ENCODE measurements at regions not wholly inside any gene's neighbourhood (a gene's known extent, or its start where the extent isn't known, plus 50 kb on each side); places are given as distances from the start of the nearest gene placed in this dataset.
A peak's percentile ranks its signal among the peaks of the same experiment; 100 is the strongest.

DNA sequence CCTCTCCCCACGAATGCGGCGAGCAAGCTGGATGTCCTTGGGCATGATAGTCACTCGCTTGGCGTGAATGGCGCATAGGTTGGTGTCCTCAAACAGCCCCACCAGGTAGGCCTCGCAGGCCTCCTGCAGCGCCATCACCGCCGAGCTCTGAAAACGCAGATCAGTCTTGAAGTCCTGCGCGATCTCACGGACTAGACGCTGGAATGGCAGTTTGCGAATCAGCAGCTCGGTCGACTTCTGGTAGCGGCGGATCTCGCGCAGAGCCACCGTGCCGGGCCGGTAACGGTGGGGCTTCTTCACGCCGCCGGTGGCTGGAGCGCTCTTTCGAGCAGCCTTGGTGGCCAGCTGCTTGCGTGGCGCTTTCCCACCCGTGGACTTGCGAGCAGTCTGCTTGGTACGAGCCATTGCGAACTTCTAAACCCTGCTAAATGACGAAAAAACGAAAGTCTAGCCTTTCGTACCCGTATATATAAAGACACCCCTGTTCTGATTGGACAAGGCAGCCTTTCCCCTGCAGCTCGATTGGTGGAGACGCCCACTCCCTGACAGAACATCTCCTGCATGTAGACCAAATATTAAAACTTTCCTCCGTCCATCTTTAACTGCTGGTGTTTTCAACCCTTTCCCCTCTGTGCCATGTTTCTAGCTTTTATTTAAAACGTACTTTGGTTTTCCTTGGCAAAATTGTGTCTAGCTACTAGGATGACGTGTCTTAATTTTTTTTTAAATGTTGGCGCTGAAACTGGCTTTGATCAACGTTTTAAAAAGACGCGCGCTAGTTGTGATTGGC is 109.8 kb downstream of the HFE start:
- peak overlapping the region; percentile 76 for H3K4me2 ChIP-seq (ENCODE audit: low read length)
- no peaks in the 10 kb centered on the region for H3K4me1 ChIP-seq (ENCODE audit: control insufficient read depth in 1 of 2, insufficient read depth in 2 of 2, low read length in 2 of 2)
- no peak overlapping the region for H2AK5ac ChIP-seq (ENCODE audit: low read length)
- H3K23ac ChIP-seq (ENCODE audit: low read length) = no peak overlapping the region
- H3K79me2 ChIP-seq (ENCODE audit: control insufficient read depth, insufficient read depth, low read length, poor library complexity) = peaks cover 8% of the 10 kb centered on the region
- H3K18ac ChIP-seq (ENCODE audit: low read length) = peak overlapping the region; percentile 8
- H4K12ac ChIP-seq (ENCODE audit: low read depth, low read length) = no peak overlapping the region
- DNase-seq = peak; percentile 46 to 58
- no peak overlapping the region for H2BK120ac ChIP-seq (ENCODE audit: insufficient read depth, low read length, poor library complexity)
- H3K14ac ChIP-seq (ENCODE audit: low read length) = peak overlapping the region; percentile 3
- peaks cover 19% of the 10 kb centered on the region for H3K79me1 ChIP-seq (ENCODE audit: low read length)
- no peaks in the 10 kb centered on the region for H3K27me3 ChIP-seq (ENCODE audit: insufficient read depth, low read length)
- no CpG with 5 or more reads among the region's 51 CpGs for WGBS (ENCODE audit: extremely low coverage, insufficient coverage, insufficient read length)
- no peak overlapping the region for H4K91ac ChIP-seq (ENCODE audit: low read depth, low read length)
- no peak overlapping the region for H2BK5ac ChIP-seq (ENCODE audit: low read depth, low read length, poor library complexity)
- H3K36me3 ChIP-seq (ENCODE audit: control insufficient read depth in 1 of 2, insufficient read depth in 2 of 2, low read length in 2 of 2) = no peaks in the 10 kb centered on the region
- peak overlapping the region; percentile 60 for H3K27ac ChIP-seq (ENCODE audit: low read depth, low read length)
- H3K4me3 ChIP-seq (ENCODE audit: low read depth, low read length) = peak overlapping the region; percentile 81
- no peak overlapping the region for H4K8ac ChIP-seq (ENCODE audit: low read depth, low read length)
- H2AFZ ChIP-seq (ENCODE audit: insufficient read depth, low read length, poor library complexity) = no peak overlapping the region
- no peaks in the 10 kb centered on the region for H3K9me3 ChIP-seq (ENCODE audit: insufficient read depth, low read depth, low read length)
- no peak overlapping the region for H2BK12ac ChIP-seq (ENCODE audit: low read length)
- H3K4ac ChIP-seq (ENCODE audit: low read depth, low read length) = no peak overlapping the region
- H3K9ac ChIP-seq (ENCODE audit: low read length) = peak overlapping the region; percentile 57

DNA sequence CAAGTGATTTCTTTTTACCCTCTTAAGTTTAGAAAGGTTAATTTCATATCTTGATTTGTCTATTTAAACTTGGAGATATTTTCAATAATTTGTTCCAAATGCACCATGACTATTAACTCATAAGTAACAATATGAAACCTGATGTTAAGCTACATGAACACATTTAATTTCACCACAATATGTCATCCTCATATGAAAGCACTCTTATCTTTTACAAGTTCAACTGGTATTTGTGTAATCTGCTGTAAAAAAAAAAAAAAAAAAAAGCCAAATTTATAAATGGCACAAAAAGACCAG is 110.4 kb downstream of the HFE start:
- peaks cover 19% of the 10 kb centered on the region for H3K79me1 ChIP-seq (ENCODE audit: low read length)
- H3K18ac ChIP-seq (ENCODE audit: low read length) = no peak overlapping the region
- H3K4me3 ChIP-seq (ENCODE audit: low read depth, low read length) = no peak overlapping the region
- no peaks in the 10 kb centered on the region for H3K36me3 ChIP-seq (ENCODE audit: control insufficient read depth in 1 of 2, insufficient read depth in 2 of 2, low read length in 2 of 2)
- H4K8ac ChIP-seq (ENCODE audit: low read depth, low read length) = no peak overlapping the region
- H3K9ac ChIP-seq (ENCODE audit: low read length) = no peak overlapping the region
- H2AK5ac ChIP-seq (ENCODE audit: low read length) = no peak overlapping the region
- H3K4me1 ChIP-seq (ENCODE audit: control insufficient read depth in 1 of 2, insufficient read depth in 2 of 2, low read length in 2 of 2) = no peaks in the 10 kb centered on the region
- H3K27ac ChIP-seq (ENCODE audit: low read depth, low read length) = no peak overlapping the region
- H4K91ac ChIP-seq (ENCODE audit: low read depth, low read length) = no peak overlapping the region
- H3K4me2 ChIP-seq (ENCODE audit: low read length) = peak overlapping the region; percentile 76
- H2AFZ ChIP-seq (ENCODE audit: insufficient read depth, low read length, poor library complexity) = no peak overlapping the region
- H2BK120ac ChIP-seq (ENCODE audit: insufficient read depth, low read length, poor library complexity) = no peak overlapping the region
- H3K23ac ChIP-seq (ENCODE audit: low read length) = no peak overlapping the region
- H3K27me3 ChIP-seq (ENCODE audit: insufficient read depth, low read length) = no peaks in the 10 kb centered on the region
- H3K14ac ChIP-seq (ENCODE audit: low read length) = no peak overlapping the region
- DNase-seq = peak in 1 of 2 donors; percentile 33
- no peak overlapping the region for H4K12ac ChIP-seq (ENCODE audit: low read depth, low read length)
- no peak overlapping the region for H2BK12ac ChIP-seq (ENCODE audit: low read length)
- H3K79me2 ChIP-seq (ENCODE audit: control insufficient read depth, insufficient read depth, low read length, poor library complexity) = peaks cover 8% of the 10 kb centered on the region
- no peak overlapping the region for H2BK5ac ChIP-seq (ENCODE audit: low read depth, low read length, poor library complexity)
- H3K9me3 ChIP-seq (ENCODE audit: insufficient read depth, low read depth, low read length) = no peaks in the 10 kb centered on the region
- no peak overlapping the region for H3K4ac ChIP-seq (ENCODE audit: low read depth, low read length)

DNA sequence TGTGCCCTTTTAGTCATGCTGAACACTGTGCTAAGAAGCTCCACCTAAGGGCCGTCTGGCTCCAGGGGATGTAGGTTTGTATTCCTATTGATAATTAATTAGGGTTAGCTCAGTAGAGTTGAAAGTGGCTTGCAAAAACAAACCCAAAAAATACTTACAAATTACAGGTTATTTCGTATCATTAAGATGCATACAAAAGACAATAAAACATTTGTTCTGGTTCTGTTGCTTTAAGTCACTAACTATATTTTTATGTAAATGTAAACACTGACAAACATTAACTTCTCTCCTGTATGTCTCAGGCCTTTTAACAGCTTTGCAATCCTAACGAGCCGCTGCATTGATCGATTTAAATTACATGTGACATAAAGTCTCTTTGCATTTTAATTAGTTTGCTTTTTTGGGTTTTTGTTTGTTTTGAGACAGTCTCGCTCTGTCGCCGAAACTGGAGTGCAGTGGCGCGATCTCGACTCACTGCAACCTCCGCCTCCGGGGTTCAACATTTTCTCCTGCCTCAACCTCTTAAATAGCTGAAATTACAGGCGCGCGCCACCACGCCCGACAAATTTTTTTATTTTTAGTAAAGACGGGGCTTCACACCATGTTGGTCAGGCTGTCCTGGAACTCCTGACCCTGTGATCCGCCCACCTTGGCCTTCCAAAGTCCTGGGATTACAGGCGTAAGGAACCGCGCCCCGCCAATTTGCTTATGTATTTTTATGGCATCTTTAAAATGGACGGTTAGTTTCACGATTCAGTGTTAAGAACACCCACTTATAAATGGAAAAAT is 110.9 kb downstream of the HFE start:
- Histone ChIP-seq H3K14ac (ENCODE audit: low read length) (peak overlapping the region; percentile 69), H2BK120ac (ENCODE audit: insufficient read depth, low read length, poor library complexity) (no peak overlapping the region), H4K12ac (ENCODE audit: low read depth, low read length) (no peak overlapping the region), H2AFZ (ENCODE audit: insufficient read depth, low read length, poor library complexity) (no peak overlapping the region), H3K9ac (ENCODE audit: low read length) (peak overlapping the region; percentile 45), H3K36me3 (ENCODE audit: control insufficient read depth in 1 of 2, insufficient read depth in 2 of 2, low read length in 2 of 2) (no peaks in the 10 kb centered on the region), H3K23ac (ENCODE audit: low read length) (no peak overlapping the region), H2AK5ac (ENCODE audit: low read length) (no peak overlapping the region), H3K27ac (ENCODE audit: low read depth, low read length) (peak overlapping the region; percentile 89), H3K4ac (ENCODE audit: low read depth, low read length) (peak overlapping the region; percentile 72), H3K18ac (ENCODE audit: low read length) (peak overlapping the region; percentile 67), H4K8ac (ENCODE audit: low read depth, low read length) (no peak overlapping the region), H2BK12ac (ENCODE audit: low read length) (peak overlapping the region; percentile 16), H2BK5ac (ENCODE audit: low read depth, low read length, poor library complexity) (peak overlapping the region; percentile 62), H3K9me3 (ENCODE audit: insufficient read depth, low read depth, low read length) (no peaks in the 10 kb centered on the region), H3K4me2 (ENCODE audit: low read length) (peak overlapping the region; percentile 63), H4K91ac (ENCODE audit: low read depth, low read length) (no peak overlapping the region), H3K4me3 (ENCODE audit: low read depth, low read length) (peak overlapping the region; percentile 70), H3K79me2 (ENCODE audit: control insufficient read depth, insufficient read depth, low read length, poor library complexity) (peaks cover 8% of the 10 kb centered on the region), H3K27me3 (ENCODE audit: insufficient read depth, low read length) (no peaks in the 10 kb centered on the region), H3K4me1 (ENCODE audit: control insufficient read depth in 1 of 2, insufficient read depth in 2 of 2, low read length in 2 of 2) (no peaks in the 10 kb centered on the region), H3K79me1 (ENCODE audit: low read length) (peaks cover 19% of the 10 kb centered on the region)
- peak in 1 of 2 donors; percentile 38 for DNase-seq
- no CpG with 5 or more reads among the region's 26 CpGs for WGBS (ENCODE audit: extremely low coverage, insufficient coverage, insufficient read length)

DNA sequence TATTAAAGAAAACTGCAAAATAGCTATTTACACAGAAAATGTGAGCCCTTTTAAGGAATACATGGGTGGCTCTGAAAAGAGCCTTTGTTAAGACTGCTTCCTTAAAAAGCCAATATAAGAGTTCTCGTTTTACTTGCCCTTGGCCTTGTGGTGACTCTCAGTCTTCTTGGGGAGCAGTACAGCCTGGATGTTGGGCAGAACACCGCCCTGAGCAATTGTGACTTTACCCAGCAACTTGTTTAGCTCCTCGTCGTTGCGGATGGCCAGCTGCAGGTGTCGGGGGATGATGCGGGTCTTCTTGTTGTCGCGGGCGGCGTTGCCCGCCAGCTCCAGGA is 111.5 kb downstream of the HFE start:
- Histone ChIP-seq H3K14ac (ENCODE audit: low read length) (peak overlapping the region; percentile 77), H3K79me1 (ENCODE audit: low read length) (peaks cover 20% of the 10 kb centered on the region), H4K91ac (ENCODE audit: low read depth, low read length) (peak overlapping the region; percentile 20), H2AFZ (ENCODE audit: insufficient read depth, low read length, poor library complexity) (peak overlapping the region; percentile 39), H3K36me3 (ENCODE audit: control insufficient read depth in 1 of 2, insufficient read depth in 2 of 2, low read length in 2 of 2) (no peaks in the 10 kb centered on the region), H2BK5ac (ENCODE audit: low read depth, low read length, poor library complexity) (peak overlapping the region; percentile 80), H3K23ac (ENCODE audit: low read length) (no peak overlapping the region), H3K18ac (ENCODE audit: low read length) (peak overlapping the region; percentile 87), H2BK12ac (ENCODE audit: low read length) (no peak overlapping the region), H3K4me1 (ENCODE audit: control insufficient read depth in 1 of 2, insufficient read depth in 2 of 2, low read length in 2 of 2) (no peaks in the 10 kb centered on the region), H3K79me2 (ENCODE audit: control insufficient read depth, insufficient read depth, low read length, poor library complexity) (peaks cover 9% of the 10 kb centered on the region), H4K12ac (ENCODE audit: low read depth, low read length) (peak overlapping the region; percentile 26), H3K27ac (ENCODE audit: low read depth, low read length) (peak overlapping the region; percentile 89), H3K9ac (ENCODE audit: low read length) (peak overlapping the region; percentile 66), H2AK5ac (ENCODE audit: low read length) (no peak overlapping the region), H3K4me3 (ENCODE audit: low read depth, low read length) (peak overlapping the region; percentile 78), H2BK120ac (ENCODE audit: insufficient read depth, low read length, poor library complexity) (peak overlapping the region; percentile 27), H4K8ac (ENCODE audit: low read depth, low read length) (peak overlapping the region; percentile 44), H3K27me3 (ENCODE audit: insufficient read depth, low read length) (no peaks in the 10 kb centered on the region), H3K9me3 (ENCODE audit: insufficient read depth, low read depth, low read length) (no peaks in the 10 kb centered on the region), H3K4me2 (ENCODE audit: low read length) (peak overlapping the region; percentile 63), H3K4ac (ENCODE audit: low read depth, low read length) (peak overlapping the region; percentile 58)
- no peak for DNase-seq
- WGBS (ENCODE audit: extremely low coverage, insufficient coverage, insufficient read length) = no CpG with 5 or more reads among the region's 12 CpGs
